Lung (tissue), 11 donors: ENCODE measurements at regions not wholly inside any gene's neighbourhood (a gene's known extent, or its start where the extent isn't known, plus 50 kb on each side); places are given as distances from the start of the nearest gene placed in this dataset.
A peak's percentile ranks its signal among the peaks of the same experiment; 100 is the strongest.
"Not testable (repeated sequence)": the region's sequence is repeated elsewhere in the genome, so short reads cannot be mapped to it uniquely, and the experiment has no call there.

Experiments used
- ATAC-seq: fragments of 200-7000 bp; cut with Tn5 transposase; one replicate; pipeline ENCODE4 v1.9.1; 2020; ENCODE audit warnings: moderate number of reproducible peaks; ENCODE audit not compliant: insufficient read depth, low FRiP score
- DNase-seq, 3 donors: peaks; one replicate each; pipeline ENCODE4 v3.0.0-alpha.2; 2013 to 2017
- H3K27ac ChIP-seq, 2 donors: one replicate each; pipeline ENCODE4 v1.5.1; 2013; ENCODE audit warnings: mild to moderate bottlenecking in 2 of 2, moderate library complexity in 2 of 2, control low read depth in 1 of 2, inconsistent platforms in 1 of 2, low read depth in 1 of 2, low read length in 1 of 2
- H3K27me3 ChIP-seq, 3 donors: one replicate each; pipeline ENCODE4 v1.5.1; 2013; ENCODE audit warnings: low read length in 2 of 3; ENCODE audit not compliant: control insufficient read depth in 3 of 3, insufficient read depth in 3 of 3
- H3K36me3 ChIP-seq, 4 donors: one replicate each; pipeline ENCODE4 v1.5.1; 2013; ENCODE audit warnings: low read length in 4 of 4, mild to moderate bottlenecking in 1 of 4, moderate library complexity in 1 of 4; ENCODE audit not compliant: control insufficient read depth in 4 of 4, insufficient read depth in 4 of 4
- H3K4me1 ChIP-seq, 5 donors: one replicate each; pipeline ENCODE4 v1.5.1; 2013; ENCODE audit warnings: low read length in 5 of 5, mild to moderate bottlenecking in 2 of 5, moderate library complexity in 1 of 5; ENCODE audit not compliant: control insufficient read depth in 5 of 5, insufficient read depth in 5 of 5
- H3K4me3 ChIP-seq: one replicate; pipeline ENCODE4 v1.5.1; 2013; ENCODE audit warnings: mild to moderate bottlenecking, control low read depth, moderate library complexity
- H3K9ac ChIP-seq, 2 donors: one replicate each; pipeline ENCODE4 v1.5.1; 2013; ENCODE audit warnings: low read length in 2 of 2, control low read depth in 1 of 2; ENCODE audit not compliant: insufficient read depth in 1 of 2
- H3K9me3 ChIP-seq, 4 donors: one replicate each; pipeline ENCODE4 v1.5.1; 2013; ENCODE audit warnings: low read length in 3 of 4, mild to moderate bottlenecking in 1 of 4, moderate library complexity in 1 of 4; ENCODE audit not compliant: control insufficient read depth in 4 of 4, insufficient read depth in 3 of 4
- CTCF ChIP-seq: IDR thresholded peaks from 2 replicates; pipeline ENCODE4 v1.5.1; 2012; ENCODE audit warnings: mild to moderate bottlenecking; ENCODE audit errors: control extremely low read depth, extremely low read depth
- WGBS, 2 donors: extraction: QIAGEN DNeasy Blood & Tissue Kit; methylation state at CpG; one replicate each; pipeline ENCODE4 v1.1.7; 2013; 5-methylcytosine and 5-hydroxymethylcytosine counted together
- donor health status: control.
- donor health status: control.
- donor health status: Bipolar disorder and iron deficiency.
- donor health status: healthy.
- donor health status: DM: yes; HTN: yes; CAD: no.

- not testable (repeated sequence) for H3K4me3 ChIP-seq, H3K27ac ChIP-seq, H3K36me3 ChIP-seq, DNase-seq, H3K27me3 ChIP-seq, ATAC-seq, H3K9me3 ChIP-seq, H3K9ac ChIP-seq, H3K4me1 ChIP-seq
- 76 to 79% methylated on average over 10 of the region's 10 CpGs for WGBS, 2 donors
These were observed 670.1 kb upstream of the IGFBP3 start for GRCh38 chr7:46590918-46591905.

GRCh38 chr7:46589286-46589685, 668.2 kb upstream of the IGFBP3 start:
- ATAC-seq (no peak), DNase-seq (peak; percentile 73 to 86 (median 77))
- TF ChIP-seq CTCF, result no peak
- no peak overlapping the region for H3K4me3 ChIP-seq
- 67 to 72% methylated on average over 5 of the region's 5 CpGs for WGBS, 2 donors
- no peaks in the 10 kb centered on the region for H3K27me3 ChIP-seq
- no peak overlapping the region for H3K27ac ChIP-seq
- peaks cover 0 to 3% (median 1%) of the 10 kb centered on the region in 4 donors for H3K9me3 ChIP-seq
- H3K9ac ChIP-seq, result no peak overlapping the region
- no peaks in the 10 kb centered on the region for H3K36me3 ChIP-seq
- peaks cover 0 to 9% (median 0%) of the 10 kb centered on the region in 5 donors for H3K4me1 ChIP-seq

GRCh38 chr7:46586406-46586805, 665.3 kb upstream of the IGFBP3 start:
- no peaks in the 10 kb centered on the region for H3K27me3 ChIP-seq
- 55 to 61% methylated on average over 1 of the region's 1 CpG for WGBS, 2 donors
- H3K4me1 ChIP-seq, result peaks cover 0 to 18% (median 0%) of the 10 kb centered on the region in 5 donors
- no peak overlapping the region for H3K27ac ChIP-seq
- H3K36me3 ChIP-seq, result no peaks in the 10 kb centered on the region
- ATAC-seq (no peak), DNase-seq (peak; percentile 34 to 65 (median 60))
- no peak overlapping the region for H3K4me3 ChIP-seq
- TF ChIP-seq CTCF, result no peak
- no peaks in the 10 kb centered on the region for H3K9me3 ChIP-seq
- no peak overlapping the region for H3K9ac ChIP-seq

- H3K4me3 ChIP-seq, result no peak overlapping the region
- TF ChIP-seq CTCF, result no peak
- 89 to 96% methylated on average over 1 of the region's 1 CpG for WGBS, 2 donors
- no peak overlapping the region for H3K9ac ChIP-seq
- no peaks in the 10 kb centered on the region for H3K27me3 ChIP-seq
- peaks cover 0 to 9% (median 0%) of the 10 kb centered on the region in 5 donors for H3K4me1 ChIP-seq
- DNase-seq, result peak in 2 of 3 donors; percentile 33 to 64
- H3K36me3 ChIP-seq, result no peaks in the 10 kb centered on the region
- no peak overlapping the region for H3K27ac ChIP-seq
- ATAC-seq, result no peak
- no peaks in the 10 kb centered on the region for H3K9me3 ChIP-seq
These were observed 662.6 kb upstream of the IGFBP3 start for GRCh38 chr7:46583656-46584055.
